MV-4-11 (cell line): ENCODE measurements at regions not wholly inside any gene's neighbourhood (a gene's known extent, or its start where the extent isn't known, plus 50 kb on each side); places are given as distances from the start of the nearest gene placed in this dataset.

ENCODE experiments used
- DNase-seq: peaks from one replicate; lab custom pipeline; 2025; lab: John Stamatoyannopoulos, UW

DNA sequence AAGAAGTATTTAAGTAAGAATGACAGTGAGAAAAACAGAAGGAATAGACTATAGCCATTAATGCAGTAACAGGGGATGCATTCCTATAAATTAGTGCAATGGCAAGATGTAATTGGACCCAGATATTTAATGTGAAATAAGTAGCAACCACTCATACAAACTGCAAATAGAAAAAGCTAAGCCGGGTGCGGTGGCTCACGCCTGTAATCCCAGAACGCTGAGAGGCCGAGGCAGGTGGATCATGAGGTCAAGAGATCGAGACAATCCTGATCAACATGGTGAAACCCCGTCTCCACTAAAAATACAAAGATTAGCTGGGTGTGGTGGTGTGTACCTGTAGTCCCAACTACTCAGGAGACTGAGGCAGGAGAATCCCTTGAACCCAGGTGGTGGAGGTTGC is 845.8 kb downstream of the PDHA2 start:
- no peak for DNase-seq

DNA sequence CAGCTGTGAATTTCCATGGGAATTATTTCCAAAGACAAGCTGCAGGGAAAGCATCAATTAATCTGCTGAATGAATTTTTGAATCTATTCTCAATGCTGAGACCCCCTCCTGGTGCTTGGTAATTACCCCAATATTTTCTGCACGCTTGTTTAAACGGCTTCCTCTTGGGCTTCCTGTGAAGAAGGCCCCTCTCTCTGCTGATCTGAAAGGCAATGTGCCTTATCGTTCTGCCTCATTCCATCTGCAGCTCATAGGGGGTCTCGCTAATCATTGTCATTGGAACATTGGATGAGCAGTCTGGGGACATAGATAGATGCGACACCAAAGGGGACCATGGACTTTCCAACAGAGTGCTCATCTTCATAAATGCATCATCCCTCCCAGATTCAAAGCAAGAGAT is 851.6 kb downstream of the PDHA2 start:
- no peak for DNase-seq

DNA sequence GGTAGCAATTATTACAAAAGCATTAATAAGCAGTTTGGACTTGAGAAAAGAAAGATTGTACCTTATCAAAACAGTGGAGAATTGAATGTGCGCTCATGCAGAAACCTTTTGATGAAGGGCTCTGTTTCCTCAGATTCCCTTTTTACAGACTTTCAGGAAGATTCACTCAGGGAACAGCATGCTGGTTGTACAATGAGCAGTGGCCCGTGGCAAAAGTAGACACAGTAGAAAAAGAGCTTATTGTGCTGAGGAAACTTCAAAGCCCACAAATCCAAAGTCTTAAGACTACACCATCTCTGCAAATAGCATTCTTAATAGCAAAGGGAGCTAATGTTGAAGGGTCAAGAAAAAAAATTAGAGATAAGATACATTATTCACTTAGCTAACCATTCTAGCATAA is 858.9 kb downstream of the PDHA2 start:
- DNase-seq, result no peak

DNA sequence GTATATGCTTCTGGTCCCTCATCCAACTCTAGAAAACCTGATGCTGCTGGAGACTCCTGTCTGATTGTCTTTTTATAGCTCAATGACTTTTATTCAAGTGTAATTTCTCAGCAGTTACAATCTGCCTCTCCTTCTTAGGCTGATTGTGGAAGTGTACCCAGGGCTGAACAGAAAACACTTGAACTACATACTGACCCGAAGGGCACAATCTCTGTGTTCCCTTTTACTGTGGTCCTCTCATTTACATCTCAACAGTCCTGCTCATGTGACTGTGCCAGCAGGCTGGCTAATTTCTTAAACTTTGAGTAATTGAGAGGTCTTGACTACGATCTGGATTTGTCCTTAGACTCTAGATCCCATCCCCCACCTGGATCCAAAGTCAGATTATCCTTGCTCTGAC is 863.4 kb downstream of the PDHA2 start:
- DNase-seq, result no peak

DNA sequence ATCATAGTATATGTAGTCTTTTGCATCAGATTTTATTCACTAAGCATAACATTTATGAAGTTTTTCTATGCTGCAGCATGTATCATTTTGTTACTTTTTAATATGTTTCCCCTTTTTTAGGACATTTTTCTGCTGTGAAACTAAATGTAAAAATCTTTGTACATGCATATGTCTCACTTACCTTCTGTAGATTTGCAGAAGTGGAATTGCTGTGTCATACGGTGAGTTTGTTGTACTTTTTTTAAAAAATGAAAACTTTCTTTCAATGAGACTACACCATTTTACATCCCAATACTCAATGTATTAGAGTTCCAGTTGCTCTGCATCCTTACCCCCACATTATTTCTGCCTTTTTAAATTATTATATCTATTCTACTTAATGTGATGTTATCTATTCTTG is 868.9 kb downstream of the PDHA2 start:
- DNase-seq, result no peak

DNA sequence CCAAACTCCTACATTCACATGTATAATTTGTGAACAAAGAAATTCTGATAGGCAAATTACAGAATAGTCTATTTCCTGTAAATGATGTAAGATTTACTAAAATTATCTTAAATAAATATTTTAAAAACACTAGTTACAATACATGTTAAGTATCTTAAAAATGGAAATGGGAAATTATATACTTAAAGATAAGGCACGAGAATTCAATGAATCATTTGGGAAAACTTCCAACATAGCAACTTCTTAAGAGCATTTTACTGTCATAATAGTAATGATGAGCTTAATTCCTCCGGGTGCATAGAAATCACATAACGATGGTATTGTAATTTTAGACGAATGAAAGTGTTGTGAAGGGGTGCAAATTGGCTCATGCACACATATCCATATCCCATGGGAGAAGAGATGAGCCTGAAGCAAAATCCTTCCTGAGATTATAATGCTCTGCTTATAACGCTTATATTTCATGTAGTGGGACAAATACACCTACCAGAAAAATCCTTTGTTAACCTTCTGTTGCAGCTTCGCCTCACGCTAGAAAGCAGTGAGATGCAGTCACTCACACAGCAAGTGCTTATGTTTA is 873.5 kb downstream of the PDHA2 start:
- DNase-seq, result no peak

DNA sequence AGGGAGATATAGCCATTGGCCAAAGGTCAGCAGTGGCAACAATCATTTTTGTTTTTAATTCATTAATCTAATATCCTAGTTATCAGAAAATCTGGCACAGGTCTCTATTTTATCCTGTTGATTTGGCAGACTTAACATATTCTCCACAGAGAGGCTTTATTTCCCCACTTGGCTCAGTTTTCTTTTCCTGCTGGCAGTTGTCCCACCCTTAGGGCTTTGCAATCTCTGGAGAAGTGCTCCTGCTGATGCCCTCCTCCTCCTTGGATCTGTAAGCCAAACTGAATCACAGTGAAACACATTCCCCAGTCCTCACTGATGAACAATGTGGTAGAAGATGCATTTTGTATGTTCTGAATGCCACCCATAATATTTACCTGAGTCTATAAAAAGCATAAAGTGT is 889.7 kb downstream of the PDHA2 start:
- no peak for DNase-seq

DNA sequence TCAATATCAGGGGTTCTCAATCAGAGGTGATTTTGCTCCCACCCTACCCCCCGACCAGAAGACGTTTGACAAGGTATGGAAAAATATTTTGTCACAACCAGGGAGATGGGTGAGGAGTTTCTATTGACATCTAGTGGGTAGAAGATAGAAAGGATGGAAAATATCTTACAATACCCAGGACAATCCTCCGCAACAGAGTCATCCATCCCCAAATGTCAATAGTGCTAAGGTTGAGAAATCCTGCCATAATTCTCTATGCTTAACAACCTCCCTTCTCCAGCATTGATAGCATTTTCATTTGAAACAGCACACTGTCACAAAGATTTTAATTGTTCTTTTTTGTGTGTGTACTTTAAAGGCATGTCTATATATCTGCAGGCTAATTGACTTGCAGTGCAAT is 890.5 kb downstream of the PDHA2 start:
- DNase-seq, result no peak

DNA sequence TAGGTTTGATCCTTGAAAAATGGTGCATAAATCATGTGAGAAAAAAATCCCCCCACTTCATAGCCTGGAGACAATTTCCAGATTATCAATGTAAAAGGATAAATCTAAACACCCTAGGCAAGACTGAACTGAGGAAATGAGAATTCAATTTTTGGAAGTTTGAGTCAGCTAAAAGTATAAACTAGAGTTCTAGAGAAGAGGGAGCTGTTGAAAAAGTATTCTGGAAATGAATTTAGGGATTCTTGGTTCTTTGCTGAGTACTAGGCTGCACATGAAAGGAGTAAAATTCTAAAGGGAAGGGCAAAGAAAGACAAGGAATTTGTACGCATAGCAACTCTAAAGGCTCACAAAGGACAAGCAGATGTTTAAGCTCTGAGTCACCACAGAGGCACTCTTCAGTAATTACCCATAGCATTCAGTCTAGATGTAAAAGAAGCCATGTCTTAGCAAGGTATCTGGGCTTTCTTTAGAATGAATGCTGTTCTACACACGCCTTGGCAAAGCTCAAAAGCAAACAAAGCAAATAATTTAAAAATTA is 896.5 kb downstream of the PDHA2 start:
- DNase-seq, result no peak

DNA sequence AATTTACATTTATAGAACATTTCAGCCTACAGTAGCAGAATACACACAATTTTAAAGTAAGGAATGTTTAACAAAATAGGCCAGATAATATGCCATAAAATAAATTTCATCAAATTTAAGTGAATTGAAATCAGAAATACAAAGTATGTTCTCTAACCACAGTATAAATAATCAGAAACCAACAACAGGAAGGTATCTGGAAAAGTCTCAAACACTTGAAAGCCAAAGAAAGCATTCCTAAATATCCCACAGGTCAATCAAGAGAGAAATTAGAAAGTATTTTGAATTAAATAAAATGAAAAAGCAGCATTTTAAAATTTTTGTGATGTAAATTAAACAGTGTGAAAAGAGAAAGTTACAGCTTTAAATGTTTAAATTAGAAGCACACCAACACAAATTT is 899.2 kb downstream of the PDHA2 start:
- no peak for DNase-seq

DNA sequence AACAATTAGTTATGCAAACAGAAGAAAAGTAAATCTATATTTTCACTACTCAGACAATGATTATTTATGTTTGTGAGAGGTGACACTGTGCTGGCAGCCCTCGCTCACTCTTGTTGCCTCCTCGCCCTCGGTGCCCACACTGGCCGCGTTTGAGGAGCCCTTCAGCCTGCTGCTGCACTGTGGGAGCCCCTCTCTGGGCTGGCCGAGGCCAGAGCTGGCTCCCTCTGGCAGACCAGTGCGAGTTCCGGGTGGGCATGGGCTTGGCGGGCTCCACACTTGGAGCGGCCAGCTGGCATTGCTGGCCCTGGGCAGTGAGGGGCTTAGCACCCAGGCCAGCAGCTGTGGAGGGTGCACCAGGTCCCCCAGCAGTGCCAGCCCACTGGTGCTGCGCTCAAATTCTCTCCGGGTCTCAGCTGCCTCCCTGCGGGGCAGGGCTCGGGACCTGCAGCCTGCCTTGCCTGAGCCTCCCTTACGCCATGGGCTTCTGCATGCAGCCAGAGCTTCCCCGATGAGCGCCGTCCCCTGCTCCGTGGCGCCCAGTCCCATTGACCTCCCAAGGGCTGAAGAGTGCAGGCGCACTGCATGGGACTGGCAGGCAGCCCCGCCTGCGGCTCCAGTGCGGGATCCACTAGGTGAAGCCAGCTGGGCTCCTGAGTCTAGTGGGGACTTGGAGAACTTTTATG is 902.6 kb downstream of the PDHA2 start:
- no peak for DNase-seq

DNA sequence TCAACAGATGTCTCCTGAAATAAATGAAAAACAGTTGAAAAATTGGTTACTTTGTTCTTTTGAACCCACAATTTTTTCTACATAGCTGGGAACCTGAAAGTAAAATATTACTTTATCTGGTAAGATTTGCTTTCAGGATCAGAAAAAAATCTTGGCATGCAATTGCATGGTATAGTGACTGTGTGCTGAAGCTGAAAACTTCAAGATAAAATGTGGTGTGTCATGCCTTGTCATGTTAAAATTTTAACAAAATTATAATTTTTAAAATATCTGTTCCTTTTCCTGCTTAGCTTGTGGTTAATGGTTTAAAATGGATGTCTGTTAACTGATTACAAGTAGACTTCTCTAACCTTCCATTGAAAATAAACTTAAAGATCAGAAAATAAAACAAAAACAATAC is 904.8 kb downstream of the PDHA2 start:
- DNase-seq, result no peak

DNA sequence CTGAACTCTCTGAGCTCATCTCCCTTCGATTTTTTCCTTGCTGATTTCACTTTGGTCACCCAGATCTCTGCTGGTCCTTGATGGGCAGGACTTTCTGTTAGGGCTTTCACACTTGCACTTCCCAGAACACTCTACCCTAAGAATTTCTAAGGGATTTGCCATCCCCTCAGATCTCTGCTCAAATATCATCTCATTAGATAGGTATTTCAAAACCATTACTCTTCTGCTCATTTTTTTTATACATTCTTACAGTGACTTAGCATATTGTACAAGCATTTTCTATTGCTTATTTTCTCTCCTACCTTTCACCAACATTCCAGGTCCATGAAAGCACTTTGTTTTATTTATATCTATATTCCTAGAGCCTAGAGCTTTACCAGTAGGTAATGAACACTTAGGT is 913.3 kb downstream of the PDHA2 start:
- DNase-seq, result no peak

DNA sequence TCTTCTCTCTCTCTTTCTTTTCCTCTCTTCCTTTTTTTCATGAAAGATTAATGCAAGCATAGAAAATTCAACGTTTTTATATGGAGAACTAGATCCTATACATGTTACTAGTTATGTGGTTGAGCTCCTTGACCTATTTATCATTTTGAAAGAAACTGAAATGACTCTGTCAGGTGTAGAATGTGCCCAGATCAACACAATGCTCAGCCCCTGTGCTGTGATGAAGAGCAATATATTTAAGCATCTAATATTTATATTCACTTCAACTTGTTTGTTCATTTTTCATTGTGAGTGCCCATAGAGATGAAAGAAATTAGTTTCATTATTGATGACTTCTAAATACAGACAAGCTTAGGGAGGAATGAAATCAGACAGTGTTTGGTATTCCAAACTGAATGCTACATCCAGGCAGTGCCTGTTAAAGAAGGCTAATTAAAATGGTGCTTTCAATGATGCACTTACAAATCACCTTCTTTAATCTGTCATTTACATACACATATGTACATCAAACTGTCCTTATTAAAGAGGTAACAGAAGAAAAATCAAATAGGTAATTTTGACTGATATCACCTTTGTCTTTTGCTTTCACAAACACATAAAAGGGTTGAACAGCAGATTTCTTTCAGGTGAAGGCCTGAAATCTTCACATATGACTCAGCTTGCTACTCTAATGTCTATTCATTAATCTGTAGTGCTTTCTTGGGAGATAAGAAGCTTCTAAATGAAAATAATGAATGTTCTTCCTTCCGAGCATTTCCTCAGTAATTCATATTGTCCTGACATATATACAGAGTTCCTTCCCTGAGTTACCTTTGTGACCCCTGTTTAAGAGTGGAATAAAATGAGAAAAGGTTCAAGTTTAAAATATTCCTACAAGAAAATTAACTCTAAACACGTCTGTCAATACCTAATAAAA is 915.9 kb downstream of the PDHA2 start:
- DNase-seq, result no peak

DNA sequence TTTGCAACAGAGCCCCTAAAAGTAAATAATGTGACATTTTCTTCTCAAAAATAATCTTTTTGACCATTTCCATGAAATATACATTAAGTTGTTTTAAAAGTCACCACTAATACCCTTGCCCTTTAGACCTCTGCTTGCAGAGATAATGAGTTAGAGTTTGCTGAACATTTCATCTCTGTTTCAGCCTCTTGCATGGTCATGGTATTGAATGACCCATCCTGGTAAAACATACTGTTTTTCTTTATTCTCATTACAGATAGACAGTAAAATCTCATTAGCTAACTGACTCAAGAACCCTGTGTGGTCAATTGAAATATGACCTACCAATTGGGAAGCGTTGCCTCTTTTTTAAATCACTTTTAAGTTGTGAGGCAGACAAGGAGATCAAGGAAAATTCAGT is 916.7 kb downstream of the PDHA2 start:
- no peak for DNase-seq

DNA sequence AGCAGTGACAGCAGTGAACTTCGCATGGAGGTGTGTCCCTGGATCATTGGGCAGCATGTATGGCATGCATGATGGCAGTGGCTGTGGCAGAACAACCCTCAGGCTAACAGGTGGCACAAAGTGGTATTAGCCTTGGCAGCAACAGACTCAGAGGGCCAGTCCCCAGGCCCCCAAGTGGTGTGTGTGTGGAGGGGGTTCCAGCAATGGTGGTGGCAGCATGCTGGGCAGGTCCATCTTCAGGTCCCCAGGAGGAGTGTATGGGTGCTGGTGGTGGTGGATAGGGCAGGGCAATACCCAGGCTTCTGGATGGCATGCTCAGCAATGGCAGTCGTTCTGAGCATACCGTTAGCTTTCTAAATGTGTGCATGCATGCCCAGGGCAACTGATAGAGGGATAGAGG is 923.7 kb downstream of the PDHA2 start:
- no peak for DNase-seq

DNA sequence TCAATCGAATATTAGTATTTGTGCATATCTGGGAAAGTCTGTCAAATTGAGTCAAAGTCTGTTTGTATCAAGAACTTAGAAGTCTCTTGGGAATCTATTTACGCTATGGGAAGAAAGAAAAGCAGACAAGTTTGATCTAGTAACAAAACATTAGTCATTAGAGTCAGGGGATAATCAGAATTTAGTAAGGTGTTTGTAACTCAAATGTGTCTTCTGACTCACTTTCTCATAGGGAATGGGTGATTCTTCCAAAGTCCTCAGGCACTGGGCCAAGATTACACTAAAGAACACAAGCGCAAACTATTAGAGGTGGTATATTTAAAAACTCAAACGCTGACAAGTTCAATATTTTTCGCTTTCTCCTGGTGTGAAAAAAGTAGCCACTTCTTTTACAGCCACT is 926.5 kb downstream of the PDHA2 start:
- no peak for DNase-seq

DNA sequence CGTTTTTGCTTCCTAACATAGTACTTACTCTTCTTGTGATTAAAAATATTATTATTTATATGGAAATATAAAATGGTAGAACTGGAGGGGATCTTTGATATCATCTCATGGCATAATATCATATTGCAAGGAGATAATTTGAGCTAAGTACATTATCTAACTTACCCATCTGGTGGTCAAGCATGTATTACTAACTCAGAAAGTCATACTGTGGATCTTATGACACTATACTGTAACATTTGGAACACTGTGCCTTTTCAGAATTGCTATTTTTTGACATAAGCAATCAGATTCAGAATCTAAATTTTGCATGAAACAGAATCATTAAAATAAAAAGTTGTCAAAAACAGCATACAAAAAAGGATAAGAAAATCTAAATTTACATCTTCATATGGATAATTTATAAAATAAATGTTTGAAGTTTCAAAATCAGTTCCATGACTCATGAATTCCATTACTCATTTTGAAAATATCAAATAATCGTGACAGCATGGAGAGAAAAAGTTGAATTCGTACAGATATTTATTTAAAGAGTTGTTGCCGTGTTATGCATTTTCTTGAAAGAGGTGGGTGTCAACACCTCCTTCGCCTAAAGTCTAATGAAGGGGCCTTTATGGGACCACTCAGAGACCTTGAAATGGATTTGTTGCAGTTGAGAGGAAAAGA is 928.1 kb downstream of the PDHA2 start:
- DNase-seq, result no peak

DNA sequence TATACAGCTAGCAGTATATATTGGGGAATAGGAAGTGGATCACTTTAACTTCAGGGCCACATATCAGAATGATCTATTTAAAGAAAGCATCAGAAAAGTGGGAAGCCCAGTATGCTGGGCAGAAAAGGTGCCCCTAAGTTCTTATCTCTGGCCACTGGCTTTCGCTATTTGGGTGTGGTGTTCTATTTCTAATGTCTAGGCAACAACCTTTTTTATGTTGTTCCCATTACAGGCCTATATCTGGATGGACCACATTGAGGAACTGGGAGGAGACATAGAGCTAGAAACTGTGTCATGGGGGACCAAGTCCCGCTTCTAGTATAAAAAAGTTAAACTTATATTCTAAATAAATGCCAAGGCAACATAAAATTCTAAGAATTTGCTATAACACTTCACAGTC is 935.6 kb downstream of the PDHA2 start:
- DNase-seq, result no peak

DNA sequence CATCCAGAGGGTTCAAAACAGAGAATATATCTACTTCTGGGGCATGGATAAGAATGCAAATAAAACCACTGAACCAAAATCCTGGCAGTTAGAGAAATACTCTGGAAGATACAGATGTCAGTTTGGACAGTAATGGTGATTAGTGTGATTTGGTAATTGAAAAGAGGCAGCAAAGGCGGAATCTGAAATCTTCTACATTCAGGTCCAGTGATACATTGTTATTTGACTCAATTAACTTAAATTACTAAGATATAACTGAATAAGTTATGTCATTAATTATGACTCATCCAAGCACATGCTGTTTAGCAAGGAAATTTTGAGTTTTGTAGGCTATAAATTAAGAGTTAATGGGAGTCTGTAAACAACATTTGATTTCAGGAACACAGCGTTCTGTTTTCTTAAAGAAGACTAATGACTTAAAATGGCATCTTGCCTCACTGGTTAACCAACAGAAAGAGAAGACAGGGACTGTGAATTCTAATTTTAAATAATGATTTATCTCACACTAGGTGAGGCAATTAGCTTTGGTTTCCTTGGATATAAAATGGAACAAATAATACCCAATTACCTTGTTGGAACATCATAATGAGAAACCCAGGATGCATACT is 937.1 kb downstream of the PDHA2 start:
- no peak for DNase-seq

DNA sequence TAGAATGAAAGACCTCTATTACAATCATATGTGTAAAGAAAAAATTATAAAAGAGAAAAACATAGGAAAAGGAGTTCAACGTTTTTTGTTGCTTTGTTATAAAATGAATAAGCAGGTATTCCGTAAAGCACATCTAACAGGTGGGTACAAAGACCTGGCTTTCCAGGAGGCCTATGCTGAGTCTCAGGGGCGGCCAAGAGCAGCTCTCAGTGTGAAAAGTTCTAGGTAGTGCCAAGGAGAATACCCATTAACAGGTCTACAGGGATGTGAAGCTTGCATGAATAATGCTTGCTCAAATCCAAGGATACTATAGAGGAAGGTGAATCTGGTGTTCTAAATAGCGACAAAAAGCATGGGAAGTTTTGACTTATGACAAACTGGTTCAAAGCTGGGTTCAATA is 944.4 kb downstream of the PDHA2 start:
- DNase-seq, result no peak

DNA sequence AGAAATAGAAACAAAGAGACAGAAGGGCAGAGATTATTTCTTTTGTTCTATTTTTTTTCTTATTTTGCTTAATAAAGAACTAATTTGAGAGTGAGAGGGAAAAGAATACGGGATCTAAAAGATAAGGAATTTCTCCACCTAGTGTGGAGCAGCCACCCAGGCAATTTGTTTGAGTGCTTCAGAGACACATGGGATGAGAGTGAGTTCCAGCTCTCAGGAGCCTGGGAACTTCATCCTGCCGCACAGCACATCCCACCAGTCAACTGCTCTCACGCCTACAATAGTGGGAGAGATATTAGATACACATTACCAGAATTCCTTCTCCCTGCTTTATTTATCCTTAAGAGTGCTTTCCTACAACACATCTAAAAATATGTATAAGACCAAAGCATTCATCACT is 946.4 kb downstream of the PDHA2 start:
- DNase-seq, result no peak
